ENCODE measurements at regions not wholly inside any gene's neighbourhood (a gene's known extent, or its start where the extent isn't known, plus 50 kb on each side); places are given as distances from the start of the nearest gene placed in this dataset.

DNA sequence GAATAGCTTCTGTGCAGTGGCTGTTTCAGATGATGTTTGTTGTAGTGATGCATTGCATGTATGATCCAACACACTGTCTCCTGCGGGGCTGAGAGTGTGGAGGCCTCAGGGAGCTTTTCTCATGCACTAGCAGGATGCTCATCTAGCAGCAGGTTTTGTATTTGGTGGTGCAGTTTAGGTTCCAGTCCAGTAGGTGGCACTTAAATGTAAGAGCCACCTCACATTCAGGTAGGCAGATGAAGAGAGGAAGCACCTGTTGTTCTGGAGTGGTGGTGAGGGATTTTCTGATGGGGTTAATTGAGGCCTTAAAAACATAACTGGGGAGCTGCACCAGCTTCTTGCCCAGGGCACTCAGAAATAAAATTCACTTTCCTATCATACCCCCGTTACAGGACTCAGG is 300.9 kb downstream of the SPIN4 start:
- TF ChIP-seq ELF1 (tag; IDR thresholded peaks at IDR 0.05) (no peak), MTF1 (CRISPR knock-in tag; IDR thresholded peaks at IDR 0.05; ENCODE audit: borderline replicate concordance) (no peak), GABPA (tag; conservative IDR thresholded peaks at IDR 0.05; ENCODE audit: low read depth) (no peak)

Measured in K562 (cell line).